SK-N-SH (cell line): ENCODE measurements at regions not wholly inside any gene's neighbourhood (a gene's known extent, or its start where the extent isn't known, plus 50 kb on each side); places are given as distances from the start of the nearest gene placed in this dataset.

Source experiments
- NRF1 ChIP-seq: IDR thresholded peaks from 2 replicates; pipeline ENCODE4 v1.6.1; 2012; ENCODE audit warnings: low read depth, mild to moderate bottlenecking, low read length
- RCOR1 ChIP-seq: fragments of 150-350 bp; IDR thresholded peaks from 2 replicates; pipeline ENCODE4 v1.6.1; 2017; ENCODE audit warnings: antibody characterized with exemption, low read length
- TF ChIP-seq, protein P1 (sequence below): fragments of 200-600 bp; sonication (generic); IDR thresholded peaks from 2 replicates; pipeline ENCODE4 v1.6.1; 2017; ENCODE audit warnings: antibody characterized with exemption, mild to moderate bottlenecking, moderate library complexity

- TF ChIP-seq RCOR1 (no peak), NRF1 (no peak)
- TF ChIP-seq, protein P1, sequence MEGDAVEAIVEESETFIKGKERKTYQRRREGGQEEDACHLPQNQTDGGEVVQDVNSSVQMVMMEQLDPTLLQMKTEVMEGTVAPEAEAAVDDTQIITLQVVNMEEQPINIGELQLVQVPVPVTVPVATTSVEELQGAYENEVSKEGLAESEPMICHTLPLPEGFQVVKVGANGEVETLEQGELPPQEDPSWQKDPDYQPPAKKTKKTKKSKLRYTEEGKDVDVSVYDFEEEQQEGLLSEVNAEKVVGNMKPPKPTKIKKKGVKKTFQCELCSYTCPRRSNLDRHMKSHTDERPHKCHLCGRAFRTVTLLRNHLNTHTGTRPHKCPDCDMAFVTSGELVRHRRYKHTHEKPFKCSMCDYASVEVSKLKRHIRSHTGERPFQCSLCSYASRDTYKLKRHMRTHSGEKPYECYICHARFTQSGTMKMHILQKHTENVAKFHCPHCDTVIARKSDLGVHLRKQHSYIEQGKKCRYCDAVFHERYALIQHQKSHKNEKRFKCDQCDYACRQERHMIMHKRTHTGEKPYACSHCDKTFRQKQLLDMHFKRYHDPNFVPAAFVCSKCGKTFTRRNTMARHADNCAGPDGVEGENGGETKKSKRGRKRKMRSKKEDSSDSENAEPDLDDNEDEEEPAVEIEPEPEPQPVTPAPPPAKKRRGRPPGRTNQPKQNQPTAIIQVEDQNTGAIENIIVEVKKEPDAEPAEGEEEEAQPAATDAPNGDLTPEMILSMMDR: no peak
These were observed 783.3 kb upstream of the API5 start for GRCh38 chr11:42528471-42528870.
